HPDE6-E6E7 (cell line): ENCODE measurements at regions not wholly inside any gene's neighbourhood (a gene's known extent, or its start where the extent isn't known, plus 50 kb on each side); places are given as distances from the start of the nearest gene placed in this dataset.

Experiments
- DNase-seq: peaks from one replicate; pipeline ENCODE4 v3.0.0; 2011; ENCODE audit warnings: missing footprints; ENCODE audit errors: extremely low spot score

DNA sequence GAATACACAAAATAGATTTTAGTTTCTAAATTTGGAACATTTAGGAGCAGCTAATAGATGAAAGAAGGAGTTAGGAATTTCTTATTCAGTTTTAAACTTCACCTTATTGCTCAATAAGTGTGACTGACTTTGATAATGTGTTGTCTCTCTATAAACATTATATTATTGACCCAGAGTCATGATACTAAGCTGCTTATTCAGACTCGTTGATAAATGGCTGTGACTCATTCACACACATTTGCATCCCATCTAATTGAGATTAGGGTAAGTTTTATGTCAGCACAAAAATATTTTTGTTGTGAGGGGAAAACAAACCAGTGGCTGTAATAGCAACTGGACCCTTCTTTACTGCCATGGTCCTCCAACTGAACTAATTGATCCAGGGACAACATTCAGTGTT lies 137.6 kb downstream of the GOLIM4 start:
- no peak for DNase-seq

DNA sequence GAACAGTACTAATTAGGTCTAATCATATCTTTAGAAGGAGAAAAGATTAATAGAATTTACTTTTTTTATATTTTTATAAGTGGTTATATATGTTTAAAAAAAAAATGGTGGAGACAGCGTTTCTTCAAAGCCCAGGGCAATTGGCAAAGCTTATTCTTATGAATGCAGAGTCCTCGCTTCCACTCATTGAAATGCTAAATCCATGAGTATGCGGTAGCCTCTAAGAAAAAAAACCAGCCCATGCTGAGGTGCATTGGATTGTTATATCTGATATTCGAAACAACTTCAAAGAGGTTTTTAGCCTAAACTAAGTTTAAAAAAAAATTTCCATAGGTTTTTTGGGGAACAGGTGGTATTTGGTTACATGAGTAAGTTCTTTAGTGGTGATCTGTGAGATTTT lies 142.8 kb downstream of the GOLIM4 start:
- DNase-seq = no peak

DNA sequence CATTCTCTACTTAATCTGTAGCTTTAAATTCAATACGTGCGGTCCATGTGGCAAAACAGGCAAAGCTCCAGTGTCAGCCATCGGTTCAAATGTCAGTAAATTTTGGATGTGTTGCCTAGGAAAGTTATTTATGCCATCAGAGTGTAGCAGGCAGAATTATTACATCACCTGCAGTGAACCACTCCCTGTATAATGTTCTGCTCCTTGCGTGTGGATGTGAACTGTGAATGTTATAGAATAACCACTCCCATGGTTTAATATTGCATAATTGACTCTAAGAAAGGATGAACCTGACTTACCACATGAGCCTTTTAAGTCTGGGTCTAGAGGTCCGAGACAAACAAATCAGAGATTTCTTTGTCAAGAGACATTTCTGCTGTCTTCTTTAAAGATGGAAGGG lies 145.5 kb downstream of the GOLIM4 start:
- DNase-seq = no peak

DNA sequence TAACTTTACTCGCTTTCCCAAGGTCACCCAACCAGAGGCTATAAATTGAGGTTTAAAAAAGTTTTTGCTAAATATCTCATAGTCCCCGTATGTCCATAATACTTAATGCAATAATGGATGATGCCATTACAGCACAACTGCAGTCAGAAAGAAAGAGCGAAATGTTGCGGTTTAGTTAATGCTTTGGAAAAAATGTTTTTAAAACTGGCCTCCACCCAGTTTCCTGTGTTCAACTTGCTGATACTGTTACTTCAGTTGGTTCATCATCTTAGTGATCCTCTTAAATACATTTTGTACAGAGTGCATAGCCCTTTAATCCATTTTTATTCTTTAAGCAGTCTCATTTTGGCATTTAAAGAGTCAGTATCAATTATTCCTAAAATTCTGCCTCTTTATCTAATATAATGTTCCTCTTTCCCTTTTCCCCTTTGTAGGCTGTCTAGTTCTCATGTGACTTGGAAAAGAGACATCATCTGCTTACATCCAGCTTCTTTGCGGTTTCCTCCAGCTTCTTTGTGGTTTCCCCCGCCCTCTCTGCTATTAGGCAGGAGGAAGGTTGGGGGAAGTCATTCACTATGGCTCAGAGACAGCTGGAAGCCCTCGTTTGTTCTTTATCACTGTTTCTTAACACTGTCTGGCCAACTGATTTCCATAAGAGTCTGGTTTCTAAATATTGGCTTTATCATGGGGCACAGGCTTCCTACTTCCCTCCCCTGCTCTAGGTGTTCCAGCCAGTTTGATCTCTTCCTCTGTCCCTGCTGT lies 154.3 kb downstream of the GOLIM4 start:
- DNase-seq = peak; percentile 4

DNA sequence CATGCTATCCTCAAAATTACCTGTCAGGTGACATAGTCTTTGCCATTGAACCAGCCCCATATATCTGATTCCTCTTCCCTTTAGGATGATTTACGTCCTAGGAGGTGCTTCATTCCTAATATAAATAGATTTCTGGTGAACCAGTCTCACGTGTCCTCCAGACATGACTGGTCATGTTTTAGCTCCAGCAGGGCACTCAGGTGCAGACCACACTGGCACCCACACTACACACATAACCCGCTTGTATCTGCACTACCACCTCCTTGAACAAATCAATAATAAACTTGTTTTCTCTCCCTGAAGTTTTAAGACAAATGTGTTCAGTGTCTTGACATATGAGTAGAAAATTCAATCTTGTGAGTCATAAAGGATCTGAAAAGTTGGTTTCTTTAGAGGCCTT lies 155.5 kb downstream of the GOLIM4 start:
- peak; percentile 5 for DNase-seq

DNA sequence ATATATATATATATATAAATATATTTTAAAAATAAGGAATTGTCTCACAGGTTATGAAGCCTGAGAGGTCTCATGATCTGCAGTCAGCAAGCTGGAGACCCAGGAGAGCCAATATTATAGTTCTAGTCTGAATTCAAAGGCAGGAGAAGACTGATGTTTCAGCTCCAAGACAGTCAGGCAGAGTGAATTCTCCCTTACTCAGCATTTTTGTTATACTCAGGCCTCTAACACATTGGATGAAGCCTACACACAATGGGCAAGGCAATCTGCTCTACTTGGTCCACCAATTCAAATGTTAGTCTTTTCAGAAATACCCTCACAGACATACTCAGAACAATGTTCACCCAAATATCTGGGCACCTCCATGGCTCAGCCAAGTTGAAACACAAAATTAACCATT lies 157.2 kb downstream of the GOLIM4 start:
- no peak for DNase-seq

GRCh38 chr3:167936019-167936418 lies 159.7 kb downstream of the GOLIM4 start:
- no peak for DNase-seq

- DNase-seq = no peak
Observed at GRCh38 chr3:167930453-167930852, 165.3 kb downstream of the GOLIM4 start.

DNA sequence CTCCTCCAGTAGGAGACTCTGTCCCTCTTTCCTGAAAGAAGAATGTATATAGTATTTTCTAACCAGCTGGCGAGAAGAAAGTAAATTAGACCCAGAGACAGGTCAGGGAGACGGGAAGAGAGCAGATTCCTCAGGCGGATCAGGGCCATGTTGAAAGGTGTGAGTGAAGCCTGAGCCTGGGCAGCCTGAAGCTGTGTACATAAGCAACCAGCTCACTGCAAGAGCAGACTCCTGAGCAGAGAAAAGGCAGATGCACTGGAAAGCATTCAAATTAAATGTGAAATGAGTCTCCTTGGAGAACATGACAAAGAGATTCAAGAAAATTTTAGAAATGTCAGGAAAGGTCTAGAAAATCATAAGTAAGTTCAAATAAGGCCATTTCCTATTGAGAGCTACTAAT lies 165.8 kb downstream of the GOLIM4 start:
- DNase-seq = no peak

GRCh38 chr3:167928381-167928780 lies 167.3 kb downstream of the GOLIM4 start:
- no peak for DNase-seq

DNA sequence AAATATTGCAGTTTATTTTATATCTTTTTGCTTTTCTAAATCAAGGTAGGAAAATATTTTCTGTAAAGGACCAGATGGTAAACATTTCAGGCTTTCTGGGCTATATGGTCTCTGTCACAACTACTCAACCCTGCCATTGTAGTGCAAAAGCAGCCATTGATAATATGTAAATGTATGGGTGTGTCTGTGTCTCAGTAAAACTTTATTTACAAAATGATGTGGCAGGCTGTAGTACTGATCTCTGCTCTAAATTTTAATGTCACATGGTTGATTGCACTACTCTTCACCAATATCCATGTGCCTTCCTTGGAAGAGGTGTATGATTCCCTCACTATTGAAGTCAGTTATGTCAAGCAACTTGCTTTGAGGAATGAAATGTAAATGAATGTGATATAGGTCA lies 175.0 kb downstream of the GOLIM4 start:
- no peak for DNase-seq

- DNase-seq = no peak
Observed at GRCh38 chr3:167919590-167919989, 176.1 kb downstream of the GOLIM4 start.

- DNase-seq = no peak
Observed at GRCh38 chr3:167918686-167919085, 177.0 kb downstream of the GOLIM4 start.

DNA sequence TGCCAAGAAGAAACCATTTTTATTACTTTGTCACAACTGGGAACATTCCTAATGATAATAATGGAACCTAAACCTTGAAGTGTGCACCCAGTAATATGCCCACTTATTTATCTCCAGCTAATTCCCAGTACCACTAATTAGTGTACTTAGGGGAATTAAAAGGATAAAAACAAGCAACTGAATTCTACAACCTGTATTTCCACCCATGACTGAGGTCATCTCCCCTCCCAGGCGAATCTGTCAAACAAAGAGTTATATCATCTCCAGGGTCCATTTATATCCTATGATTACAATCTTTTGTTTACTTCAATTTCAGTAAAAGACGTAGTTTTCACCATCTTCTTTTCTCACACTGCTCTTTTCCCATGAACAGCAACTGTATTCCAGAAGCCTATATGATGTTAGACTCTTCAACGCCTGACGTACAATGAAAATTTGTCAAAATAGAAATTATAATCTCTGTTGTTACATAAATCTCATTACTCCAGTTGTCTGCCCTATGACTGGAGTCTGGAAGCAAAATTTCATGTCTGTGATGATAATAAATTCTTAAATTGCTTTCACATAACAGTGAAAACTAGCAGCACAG lies 177.6 kb downstream of the GOLIM4 start:
- no peak for DNase-seq

GRCh38 chr3:167913219-167913835 lies 177.8 kb downstream of the SERPINI1 start:
- DNase-seq = no peak

- no peak for DNase-seq
Observed at GRCh38 chr3:167909952-167910351, 174.4 kb downstream of the SERPINI1 start.

GRCh38 chr3:167909504-167909896 lies 174.0 kb downstream of the SERPINI1 start:
- DNase-seq = no peak

DNA sequence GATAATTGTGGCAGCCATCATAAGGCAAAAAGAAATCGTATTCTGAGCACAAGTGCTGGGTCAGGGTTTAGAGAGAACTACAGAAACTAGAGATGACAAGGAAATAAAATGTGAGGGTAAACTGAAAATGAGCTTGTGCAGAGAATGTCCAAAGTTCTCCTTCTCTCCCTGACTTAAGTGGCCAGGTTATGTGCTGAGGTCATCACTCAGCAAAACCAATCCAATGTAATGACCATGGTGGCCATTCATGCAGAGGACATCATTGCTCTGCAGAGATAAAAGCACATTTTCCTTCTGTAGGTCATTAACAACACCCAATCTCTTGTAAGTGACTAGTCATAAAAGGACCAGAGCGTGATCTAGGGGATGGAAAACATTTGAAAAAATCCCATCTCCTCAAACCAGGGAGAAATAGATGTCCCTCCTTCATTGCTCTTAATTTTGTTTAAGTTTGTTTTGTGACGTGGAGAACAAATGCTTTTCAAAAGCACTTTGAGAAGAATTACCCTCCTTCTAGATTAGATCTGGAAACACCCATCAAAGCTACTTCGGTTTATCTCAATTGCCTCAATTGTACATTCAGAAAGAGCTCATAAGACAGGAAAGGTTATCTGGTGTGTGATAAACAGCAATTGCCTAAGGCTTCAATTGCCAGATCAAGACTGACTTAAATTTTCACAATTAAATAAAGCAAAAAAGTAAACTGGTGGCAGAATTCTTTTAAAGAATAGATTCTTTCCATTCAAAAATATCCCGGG lies 173.4 kb downstream of the SERPINI1 start:
- DNase-seq = no peak

- no peak for DNase-seq
Observed at GRCh38 chr3:167908221-167908620, 172.7 kb downstream of the SERPINI1 start.

DNA sequence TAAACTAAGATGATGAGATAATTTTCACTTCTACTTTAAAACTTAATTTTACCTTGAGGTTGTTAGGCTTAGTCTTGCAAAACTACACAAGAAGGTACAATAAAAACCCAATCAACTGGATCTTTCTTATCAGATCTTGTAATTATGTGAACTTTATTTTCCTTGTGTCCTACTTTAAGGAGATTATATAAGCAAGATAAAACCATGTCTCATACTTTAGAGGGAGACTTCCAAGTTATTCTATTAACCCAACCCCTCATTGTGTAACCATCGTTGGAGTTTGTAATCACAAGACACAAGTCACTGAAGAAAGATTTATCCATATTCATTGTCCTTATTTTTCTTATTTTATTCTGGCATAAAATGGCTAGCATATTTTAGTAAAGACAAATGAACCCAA lies 165.6 kb downstream of the SERPINI1 start:
- no peak for DNase-seq

- no peak for DNase-seq
Observed at GRCh38 chr3:167899093-167899492, 163.6 kb downstream of the SERPINI1 start.

DNA sequence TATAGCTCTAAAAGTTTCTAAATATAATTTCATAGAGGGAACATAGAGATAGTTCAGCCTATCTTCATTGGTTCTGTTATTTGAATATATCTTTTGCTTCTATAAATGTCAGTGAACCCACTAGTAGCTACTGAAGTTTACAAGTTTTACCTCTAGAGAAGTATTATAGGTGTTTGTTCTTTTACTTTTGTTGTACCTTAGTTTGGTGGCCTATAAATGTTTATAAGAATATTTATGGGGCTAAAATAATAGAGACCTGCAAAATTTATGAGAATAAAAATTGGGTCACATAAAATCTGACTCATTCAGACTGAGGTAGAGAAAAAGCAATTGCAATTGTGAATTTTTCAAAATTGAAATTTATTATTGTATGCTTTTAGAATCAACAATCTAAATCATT lies 162.6 kb downstream of the SERPINI1 start:
- DNase-seq = no peak

GRCh38 chr3:167895684-167896083 lies 160.2 kb downstream of the SERPINI1 start:
- no peak for DNase-seq
